ENCODE measurements at regions not wholly inside any gene's neighbourhood (a gene's known extent, or its start where the extent isn't known, plus 50 kb on each side); places are given as distances from the start of the nearest gene placed in this dataset.

- no peak for DNase-seq (ENCODE audit: low spot score in 2 of 2)
- H3K27me3 ChIP-seq = no peaks in the 10 kb centered on the region
- TF ChIP-seq CTCF (IDR thresholded peaks at IDR 0.05) = no peak
- peak overlapping the region in 1 of 2 donors; percentile 22 for H3K4me3 ChIP-seq
- H3K9me3 ChIP-seq = no peaks in the 10 kb centered on the region
- intact Hi-C loops (cut with DNase I) = no loop called here
- no peaks in the 10 kb centered on the region for H3K36me3 ChIP-seq
- H3K27ac ChIP-seq = peak overlapping the region in 1 of 2 donors; percentile 31
- peaks cover 0 to 4% of the 10 kb centered on the region in 2 donors for H3K4me1 ChIP-seq
These were observed 646.0 kb upstream of the PITX2 start for GRCh38 chr4:111268769-111269414.

GRCh38 chr4:111269439-111269838, 646.6 kb upstream of the PITX2 start:
- no peaks in the 10 kb centered on the region for H3K36me3 ChIP-seq
- intact Hi-C loops (cut with DNase I) = no loop called here
- no peak for DNase-seq (ENCODE audit: low spot score in 2 of 2)
- TF ChIP-seq CTCF (IDR thresholded peaks at IDR 0.05) = no peak
- H3K4me1 ChIP-seq = peaks cover 0 to 4% of the 10 kb centered on the region in 2 donors
- H3K27me3 ChIP-seq = no peaks in the 10 kb centered on the region
- H3K4me3 ChIP-seq = peak overlapping the region in 1 of 2 donors; percentile 22
- peak overlapping the region in 1 of 2 donors; percentile 31 for H3K27ac ChIP-seq
- no peaks in the 10 kb centered on the region for H3K9me3 ChIP-seq

- intact Hi-C loops (cut with DNase I) = no loop called here
- TF ChIP-seq CTCF (IDR thresholded peaks at IDR 0.05) = no peak
- Histone ChIP-seq H3K27me3 (no peaks in the 10 kb centered on the region), H3K4me1 (peaks cover 0 to 4% of the 10 kb centered on the region in 2 donors), H3K9me3 (no peaks in the 10 kb centered on the region), H3K27ac (no peak overlapping the region), H3K36me3 (no peaks in the 10 kb centered on the region), H3K4me3 (no peak overlapping the region)
- DNase-seq (ENCODE audit: low spot score in 2 of 2) = no peak
These were observed 651.2 kb upstream of the PITX2 start for GRCh38 chr4:111274060-111274459.

GRCh38 chr4:111274486-111274885, 651.6 kb upstream of the PITX2 start:
- intact Hi-C loops (cut with DNase I) = no loop called here
- no peak overlapping the region for H3K4me3 ChIP-seq
- no peak overlapping the region for H3K27ac ChIP-seq
- no peaks in the 10 kb centered on the region for H3K9me3 ChIP-seq
- no peak for DNase-seq (ENCODE audit: low spot score in 2 of 2)
- peaks cover 0 to 4% of the 10 kb centered on the region in 2 donors for H3K4me1 ChIP-seq
- no peaks in the 10 kb centered on the region for H3K36me3 ChIP-seq
- TF ChIP-seq CTCF (IDR thresholded peaks at IDR 0.05) = no peak
- H3K27me3 ChIP-seq = no peaks in the 10 kb centered on the region

GRCh38 chr4:111281219-111281618, 658.3 kb upstream of the PITX2 start:
- no peak for TF ChIP-seq CTCF (IDR thresholded peaks at IDR 0.05)
- Histone ChIP-seq H3K9me3 (no peaks in the 10 kb centered on the region), H3K4me1 (no peaks in the 10 kb centered on the region), H3K4me3 (no peak overlapping the region), H3K36me3 (no peaks in the 10 kb centered on the region), H3K27me3 (no peaks in the 10 kb centered on the region), H3K27ac (no peak overlapping the region)
- DNase-seq (ENCODE audit: low spot score in 2 of 2) = no peak
- intact Hi-C loops (cut with DNase I) = loop anchor here (5.0 kb wide), 1 partner anchor 649 kb away; no protein-coding TSS in a partner anchor
